ENCODE measurements at regions not wholly inside any gene's neighbourhood (a gene's known extent, or its start where the extent isn't known, plus 50 kb on each side); places are given as distances from the start of the nearest gene placed in this dataset.

DNA sequence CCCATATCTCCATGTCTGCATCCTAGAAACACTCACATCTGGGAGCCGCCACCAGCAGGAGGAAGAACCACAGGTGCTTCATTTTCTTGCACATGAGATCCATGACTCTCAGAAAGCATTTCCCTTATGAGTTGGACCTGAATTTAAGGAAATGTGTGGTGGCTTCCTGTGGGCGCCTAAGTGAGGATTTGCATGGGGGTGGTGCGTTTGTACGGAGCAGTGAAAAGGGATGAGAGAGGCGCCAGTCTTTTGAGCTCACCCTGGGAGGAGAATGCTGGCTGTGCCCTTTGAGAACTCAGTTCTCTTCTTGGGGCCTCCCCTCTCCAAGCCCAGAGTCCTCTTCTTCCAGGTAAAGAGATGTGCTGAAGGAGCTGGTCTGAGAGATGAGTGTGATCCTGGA lies 895.7 kb downstream of the TMEM121 start:
- TF ChIP-seq EZH2 (IDR thresholded peaks at IDR 0.05; ENCODE audit: insufficient read depth, poor library complexity, severe bottlenecking) (no peak), EZH2phosphoT487 (IDR thresholded peaks at IDR 0.05; ENCODE audit: insufficient read depth, low read depth) (no peak)
